HUDEP-2 (cell line): ENCODE measurements at regions not wholly inside any gene's neighbourhood (a gene's known extent, or its start where the extent isn't known, plus 50 kb on each side); places are given as distances from the start of the nearest gene placed in this dataset.
"Not testable (repeated sequence)": the region's sequence is repeated elsewhere in the genome, so short reads cannot be mapped to it uniquely, and the experiment has no call there.

Experiments used
- DNase-seq, 76 experiments: peaks; one replicate each; lab custom pipeline; 2025; ENCODE audit not compliant: unreplicated experiment in 76 of 76; lab: John Stamatoyannopoulos, UW

DNA sequence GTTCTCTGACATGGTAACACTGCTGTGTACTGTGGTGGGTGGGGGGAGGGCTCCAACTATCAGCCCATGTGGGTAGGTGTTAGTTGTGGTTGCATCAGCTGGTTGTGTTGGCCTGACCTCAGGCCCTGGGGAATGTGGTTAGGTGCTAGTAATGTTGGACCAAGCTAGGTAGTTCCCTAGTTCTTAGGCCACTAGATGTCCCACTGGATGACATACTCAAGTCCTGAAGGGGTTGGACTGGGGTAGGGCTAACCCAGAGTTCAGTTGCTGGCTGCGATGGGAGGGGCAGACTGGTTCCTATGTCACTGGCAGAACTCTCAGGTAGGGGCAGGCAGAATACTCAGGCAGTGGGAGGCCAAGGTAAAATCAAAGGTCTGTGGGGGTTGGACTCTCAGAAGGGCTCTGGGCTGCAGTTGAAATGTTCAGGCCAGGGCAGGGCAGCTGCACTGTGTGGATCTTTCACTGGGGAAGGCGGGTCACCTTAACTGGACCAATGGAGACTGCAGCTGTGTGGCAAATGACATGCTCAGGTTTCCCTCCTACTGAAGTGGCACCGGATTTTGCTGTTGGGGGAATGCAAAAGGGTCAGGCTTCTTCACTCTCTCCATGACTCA, 870.7 kb downstream of the LRRIQ3 start:
- no peak for DNase-seq

DNA sequence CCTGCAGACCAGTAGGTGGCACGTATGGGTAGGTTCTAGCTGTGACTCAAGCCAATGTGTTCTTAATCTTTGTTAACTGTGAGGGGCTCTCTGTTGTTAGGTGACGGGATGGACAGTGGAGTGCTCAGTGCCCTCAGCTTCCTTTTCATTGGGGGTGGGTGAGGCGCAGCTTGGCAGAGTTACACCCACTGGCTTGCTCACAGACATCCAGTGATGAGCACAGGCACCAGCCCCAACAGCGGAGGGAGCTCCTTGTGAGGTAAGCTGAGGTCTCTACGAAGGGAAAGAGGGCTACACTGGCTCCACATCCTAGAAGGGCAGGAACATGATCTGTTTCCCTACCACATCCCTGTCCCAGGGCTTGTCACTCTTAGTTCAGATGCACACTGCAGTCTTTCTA, 871.3 kb downstream of the LRRIQ3 start:
- DNase-seq: no peak

DNA sequence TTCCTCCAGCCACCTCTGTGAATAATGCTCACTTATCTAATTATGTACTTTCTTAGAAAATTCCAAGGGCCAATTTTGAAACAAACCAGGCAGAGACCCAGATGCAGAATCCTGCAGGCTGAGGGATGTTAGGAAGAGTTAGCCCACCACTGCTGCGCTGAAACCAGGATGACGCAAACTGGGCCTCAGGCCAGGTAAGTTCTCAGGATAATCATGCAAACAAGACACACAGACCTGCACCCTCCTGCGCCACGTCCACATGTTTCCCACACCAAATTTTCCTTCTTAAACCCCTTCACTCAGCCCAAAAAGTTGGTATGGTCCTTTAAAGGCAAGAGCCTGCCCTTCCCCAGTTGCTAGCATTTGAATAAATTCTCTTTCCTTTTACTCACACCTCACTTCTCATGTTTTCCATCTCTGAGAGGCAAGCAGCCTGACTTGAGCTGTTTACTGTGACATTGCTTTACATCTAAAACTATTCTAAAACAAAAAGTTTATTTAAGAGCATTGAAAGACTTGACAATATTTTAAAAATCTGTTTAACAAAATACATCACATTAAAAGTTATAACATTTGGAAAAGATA, 887.1 kb downstream of the LRRIQ3 start:
- DNase-seq: no peak

- DNase-seq: no peak
Measured at GRCh38 chr1:73306899-73307555, 890.9 kb downstream of the LRRIQ3 start.

- DNase-seq: no peak
Measured at GRCh38 chr1:73273886-73274285, 924.1 kb downstream of the LRRIQ3 start.

- not testable (repeated sequence) for DNase-seq
Measured at GRCh38 chr1:73245196-73245595, 952.8 kb downstream of the LRRIQ3 start.

DNA sequence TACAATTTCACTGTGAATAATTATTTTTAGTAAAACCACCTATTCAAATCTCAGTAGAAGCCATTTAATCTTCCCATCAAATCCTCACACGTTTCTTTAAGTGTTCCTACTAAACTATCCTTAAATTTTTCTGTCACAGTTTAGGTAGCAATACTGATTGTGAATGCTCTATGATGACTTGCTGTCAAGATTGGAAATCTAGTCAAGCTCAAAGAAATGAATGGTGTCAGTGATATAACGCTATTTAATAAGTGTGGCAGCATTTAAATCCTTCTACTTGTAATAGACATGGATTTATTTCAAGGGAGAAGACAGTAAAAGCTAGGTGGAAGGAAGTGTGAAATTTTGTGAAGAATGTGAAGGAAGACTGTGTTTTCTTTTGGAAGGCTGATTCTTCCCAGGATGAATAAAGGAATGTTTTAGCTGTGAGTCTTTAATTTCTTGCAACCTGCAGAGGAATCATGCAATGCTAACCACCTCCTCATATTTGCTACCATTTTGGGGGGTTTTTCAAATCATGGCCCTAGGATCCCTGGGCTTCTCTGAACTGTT, 936.7 kb upstream of the NEGR1 start:
- DNase-seq: no peak

GRCh38 chr1:73205294-73205973, 923.1 kb upstream of the NEGR1 start:
- DNase-seq: no peak

GRCh38 chr1:73197972-73198371, 915.6 kb upstream of the NEGR1 start:
- DNase-seq: no peak

GRCh38 chr1:73194965-73195364, 912.6 kb upstream of the NEGR1 start:
- no peak for DNase-seq

- DNase-seq: not testable (repeated sequence)
Measured at GRCh38 chr1:73183581-73183980, 901.2 kb upstream of the NEGR1 start.

DNA sequence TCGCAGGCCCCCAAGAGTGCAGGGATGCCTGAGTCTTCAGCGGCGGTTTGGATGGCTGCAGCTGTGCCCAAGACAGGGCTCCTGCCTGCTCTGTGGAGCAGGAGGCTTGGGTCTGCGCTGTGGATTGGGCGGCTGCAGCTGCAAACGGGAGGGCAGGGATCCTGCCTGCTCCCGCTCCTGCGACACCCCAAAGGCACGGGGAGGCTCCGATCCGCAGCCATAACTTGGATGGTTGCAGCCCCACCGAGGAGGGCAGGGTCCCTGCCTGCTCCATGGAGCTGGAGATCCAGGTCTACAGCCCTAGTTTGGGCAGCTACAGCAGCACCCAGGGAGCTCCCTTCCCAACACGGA, 898.8 kb upstream of the NEGR1 start:
- DNase-seq: no peak

- no peak for DNase-seq
Measured at GRCh38 chr1:73180397-73181189, 898.3 kb upstream of the NEGR1 start.

GRCh38 chr1:73176902-73177301, 894.6 kb upstream of the NEGR1 start:
- no peak for DNase-seq

DNA sequence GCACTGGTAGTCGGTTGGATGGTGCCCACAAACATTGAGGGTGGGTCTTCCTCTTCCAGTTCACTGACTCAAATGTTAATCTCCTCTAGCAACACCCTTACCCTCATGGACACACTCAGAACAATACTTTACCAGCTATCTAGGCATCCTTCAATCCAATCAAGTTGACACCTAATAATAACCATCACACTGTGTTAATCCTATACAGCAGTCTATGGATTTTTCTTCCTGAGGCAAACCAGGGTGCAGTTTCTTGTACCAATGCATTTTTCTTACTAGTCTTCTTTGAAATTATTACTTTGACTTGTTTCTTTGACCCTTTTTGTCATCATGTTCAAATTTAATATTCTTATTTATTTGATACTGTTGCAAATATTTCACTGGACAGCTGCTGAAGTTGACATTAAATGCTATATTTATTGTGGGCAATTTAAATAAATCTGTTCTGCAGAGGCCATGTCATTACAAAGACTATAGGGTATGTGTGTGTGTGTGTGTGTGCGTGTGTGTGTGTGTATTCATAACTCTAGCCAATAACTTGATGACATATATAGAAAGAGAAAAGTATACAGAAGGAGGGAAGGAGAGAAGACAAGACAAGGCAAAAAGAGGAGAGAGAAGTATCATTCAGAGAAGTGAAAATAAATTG, 884.8 kb upstream of the NEGR1 start:
- no peak for DNase-seq

- DNase-seq: no peak
Measured at GRCh38 chr1:73162564-73162963, 880.2 kb upstream of the NEGR1 start.

- DNase-seq: no peak
Measured at GRCh38 chr1:73161418-73161817, 879.1 kb upstream of the NEGR1 start.

GRCh38 chr1:73160759-73161158, 878.4 kb upstream of the NEGR1 start:
- no peak for DNase-seq

GRCh38 chr1:73144311-73144710, 862.0 kb upstream of the NEGR1 start:
- DNase-seq: no peak

DNA sequence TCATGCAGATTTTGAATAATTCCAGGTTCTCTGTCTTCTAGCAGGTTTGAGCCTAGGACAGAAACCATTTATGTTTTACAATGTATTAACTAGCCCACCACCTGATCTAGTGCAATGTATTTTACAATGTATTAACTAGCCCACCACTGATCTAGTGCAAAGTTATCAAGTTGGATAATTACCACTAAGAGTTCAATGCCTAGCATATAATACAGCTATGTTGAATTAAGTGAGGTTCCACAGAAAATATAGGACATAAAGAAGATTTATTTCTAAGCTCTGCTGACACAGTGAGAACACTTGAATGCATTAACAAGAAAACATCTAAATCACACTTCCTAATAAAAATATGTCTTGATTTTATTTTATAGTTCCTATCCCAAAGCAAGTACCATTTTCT, 854.6 kb upstream of the NEGR1 start:
- DNase-seq: no peak
